H54 (cell line): ENCODE measurements at regions not wholly inside any gene's neighbourhood (a gene's known extent, or its start where the extent isn't known, plus 50 kb on each side); places are given as distances from the start of the nearest gene placed in this dataset.

Experiments
- DNase-seq: peaks from one replicate; pipeline ENCODE4 v3.0.0; 2011; ENCODE audit warnings: low spot score, mixed read lengths; ENCODE audit not compliant: insufficient read length
- FAIRE-seq: peaks from 3 replicates; lab custom pipeline; 2011; peaks lifted over from hg19 to GRCh38; lab: Jason Lieb, UNC
- POLR2A ChIP-seq: IDR thresholded peaks from 2 replicates; pipeline ENCODE4 v1.6.1; 2011; ENCODE audit warnings: low read depth, mild to moderate bottlenecking, low read length

GRCh38 chr1:37298769-37299168 is 175.6 kb upstream of the ZC3H12A start:
- no peak for FAIRE-seq
- no peak for TF ChIP-seq POLR2A
- no peak for DNase-seq

GRCh38 chr1:37299216-37299615 is 175.2 kb upstream of the ZC3H12A start:
- no peak for FAIRE-seq
- no peak for DNase-seq
- no peak for TF ChIP-seq POLR2A

DNA sequence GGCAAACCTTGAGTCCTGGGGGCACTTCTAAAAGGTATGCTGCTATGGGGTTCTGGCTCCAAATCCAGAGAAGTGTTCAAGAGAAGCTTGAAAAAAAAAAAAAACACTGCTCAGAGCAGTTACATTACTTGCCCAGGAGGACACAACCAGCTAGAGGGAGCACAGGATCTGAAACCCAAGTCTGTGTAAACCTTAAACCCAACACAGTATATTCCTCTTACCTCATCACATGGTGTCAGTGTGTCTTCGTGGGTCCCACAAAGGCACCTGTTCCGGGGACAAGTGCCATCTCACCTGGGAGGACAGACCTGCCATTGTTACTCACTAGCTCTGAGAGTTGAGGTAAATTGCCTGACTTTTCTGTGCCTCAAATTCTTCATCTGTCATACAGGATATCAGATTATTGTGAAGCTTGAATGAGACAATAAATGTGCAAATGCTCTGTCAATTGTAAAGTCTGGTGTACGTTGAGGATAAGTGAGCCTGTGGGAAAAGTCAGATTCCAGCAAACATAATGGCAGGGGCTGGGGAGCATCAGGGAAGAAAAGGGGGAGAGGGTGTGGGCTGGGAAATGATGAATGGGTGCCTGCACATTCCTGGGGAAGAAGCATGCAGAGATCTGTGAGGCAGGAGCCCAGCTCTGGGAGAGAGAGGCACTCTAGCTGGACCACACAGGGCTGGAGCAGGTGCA is 170.4 kb upstream of the ZC3H12A start:
- TF ChIP-seq POLR2A = no peak
- DNase-seq (no peak), FAIRE-seq (no peak)

GRCh38 chr1:37305108-37305507 is 169.3 kb upstream of the ZC3H12A start:
- FAIRE-seq (no peak), DNase-seq (no peak)
- TF ChIP-seq POLR2A = no peak

- no peak for FAIRE-seq
- DNase-seq = no peak
- no peak for TF ChIP-seq POLR2A
Measured at GRCh38 chr1:37305841-37306240, 168.5 kb upstream of the ZC3H12A start.

DNA sequence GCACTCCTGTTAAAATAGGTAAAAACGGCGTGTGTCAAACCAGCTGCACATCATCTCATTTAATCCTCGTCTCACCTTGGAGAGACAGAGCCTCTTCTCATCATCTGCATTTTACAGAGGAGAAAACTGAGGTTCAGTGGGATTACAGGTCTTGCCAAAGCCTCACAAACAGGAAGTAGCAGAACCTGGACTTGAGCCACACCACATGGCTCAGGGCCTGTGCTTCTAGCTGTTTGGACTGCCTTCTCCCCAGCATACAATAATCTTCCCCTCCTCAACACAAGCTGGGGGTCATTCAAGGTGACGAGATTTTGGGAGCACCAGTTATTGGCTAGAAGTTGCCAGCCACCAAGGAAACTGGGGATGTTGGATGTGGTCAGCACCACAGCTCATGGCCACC is 167.9 kb upstream of the ZC3H12A start:
- no peak for FAIRE-seq

DNA sequence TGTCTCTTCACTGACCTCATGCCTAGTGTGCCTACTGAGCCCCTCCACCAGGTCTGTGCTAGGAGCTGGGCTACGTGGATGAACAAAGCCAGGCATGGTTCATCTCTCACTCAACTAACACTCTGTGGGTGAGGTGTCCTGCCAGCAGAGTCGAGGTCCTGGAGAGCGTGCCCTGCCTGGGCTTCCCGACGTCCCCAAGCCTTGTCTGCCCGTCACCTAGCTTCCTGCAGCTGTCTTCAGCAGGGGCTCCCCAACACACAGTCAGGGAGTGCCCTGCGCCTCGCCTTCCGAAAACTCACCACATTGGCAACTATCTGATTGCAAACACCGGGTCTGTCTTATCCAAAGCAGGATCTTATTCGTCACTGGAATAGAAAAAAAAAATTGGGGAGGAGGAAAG is 167.5 kb upstream of the ZC3H12A start:
- no peak for FAIRE-seq
- TF ChIP-seq POLR2A = no peak
- no peak for DNase-seq

More for the DNA sequence above, 167.9 kb upstream of the ZC3H12A start:
- TF ChIP-seq POLR2A = no peak
- DNase-seq = no peak

- DNase-seq (no peak), FAIRE-seq (no peak)
- TF ChIP-seq POLR2A = no peak
Measured at GRCh38 chr1:37308031-37308960, 166.1 kb upstream of the ZC3H12A start.

DNA sequence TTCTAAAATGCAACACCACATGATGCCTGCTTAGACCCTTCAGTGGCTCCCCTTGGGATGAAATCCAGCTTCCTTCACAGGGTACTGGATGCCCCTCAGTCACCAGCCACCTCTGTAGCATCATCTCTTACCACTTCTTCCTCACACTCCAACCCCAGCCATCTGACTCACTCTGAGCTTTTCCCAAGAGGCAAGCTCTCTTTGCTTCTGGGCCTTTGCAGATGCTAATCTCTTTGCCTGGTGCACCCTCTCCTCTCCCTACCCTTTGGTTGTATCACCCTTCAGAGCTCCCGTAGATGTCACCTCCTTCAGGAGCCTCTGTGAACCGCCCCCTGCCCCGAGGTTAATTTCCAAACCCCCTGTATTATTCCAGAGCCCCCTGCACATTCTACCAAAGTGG is 164.8 kb upstream of the ZC3H12A start:
- DNase-seq (no peak), FAIRE-seq (no peak)
- TF ChIP-seq POLR2A = no peak

GRCh38 chr1:37310064-37310463 is 164.3 kb upstream of the ZC3H12A start:
- TF ChIP-seq POLR2A = no peak
- no peak for DNase-seq
- no peak for FAIRE-seq

GRCh38 chr1:37315371-37315846 is 159.0 kb upstream of the ZC3H12A start:
- no peak for TF ChIP-seq POLR2A
- FAIRE-seq (no peak), DNase-seq (no peak)

- no peak for TF ChIP-seq POLR2A
- no peak for FAIRE-seq
- DNase-seq = no peak
Measured at GRCh38 chr1:37317870-37318467, 156.4 kb upstream of the ZC3H12A start.

DNA sequence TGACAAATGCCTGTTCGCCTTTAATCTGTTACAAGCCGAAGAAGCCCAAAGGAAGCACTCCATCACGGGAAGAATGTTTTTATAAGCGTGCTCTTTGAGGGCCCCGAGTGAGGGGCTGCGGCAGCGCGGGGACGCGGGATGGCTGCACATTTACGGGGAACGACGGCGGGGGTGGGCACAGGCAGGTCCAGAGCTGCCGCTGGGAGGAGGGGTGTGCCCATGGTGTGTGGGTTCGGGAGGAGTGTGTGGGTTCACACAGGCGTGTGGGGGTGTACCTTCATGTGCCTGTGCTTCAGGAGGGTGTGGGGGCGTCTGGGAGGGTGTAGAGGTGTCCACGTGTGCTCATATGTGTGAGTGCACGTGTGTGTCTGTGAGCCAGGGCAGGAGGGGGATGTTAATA is 155.9 kb upstream of the ZC3H12A start:
- no peak for FAIRE-seq
- DNase-seq = no peak
- no peak for TF ChIP-seq POLR2A

DNA sequence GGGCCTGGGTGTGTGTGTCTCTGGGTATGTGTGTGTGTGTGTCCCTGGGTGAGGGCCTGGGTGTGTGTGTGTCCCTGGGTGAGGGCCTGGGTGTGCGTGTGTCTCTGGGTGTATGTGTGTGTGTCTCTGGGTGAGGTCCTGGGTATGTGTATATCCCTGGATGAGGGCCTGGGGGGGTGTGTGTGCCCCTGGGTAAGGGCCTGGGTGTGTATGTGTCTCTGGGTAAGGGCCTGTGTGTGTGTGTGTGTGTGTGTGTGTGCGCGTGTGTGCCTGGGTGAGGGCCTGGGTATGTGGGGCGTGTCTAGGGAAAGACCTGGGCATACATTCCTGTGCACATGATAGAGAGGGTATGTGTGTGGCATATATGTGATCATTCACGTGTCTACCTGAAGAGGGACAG is 155.1 kb upstream of the ZC3H12A start:
- TF ChIP-seq POLR2A = no peak
- DNase-seq (no peak), FAIRE-seq (no peak)
